ENCODE measurements at regions not wholly inside any gene's neighbourhood (a gene's known extent, or its start where the extent isn't known, plus 50 kb on each side); places are given as distances from the start of the nearest gene placed in this dataset.

GRCh38 chr13:109670776-109671175 lies 115.6 kb downstream of the IRS2 start:
- TF ChIP-seq ZFX (IDR thresholded peaks at IDR 0.05) (no peak), CTCF (conservative IDR thresholded peaks at IDR 0.05) (no peak)
- no peak overlapping the region for H3K27ac ChIP-seq

GRCh38 chr13:109669956-109670355 lies 116.4 kb downstream of the IRS2 start:
- TF ChIP-seq CTCF (conservative IDR thresholded peaks at IDR 0.05) (no peak), ZFX (IDR thresholded peaks at IDR 0.05) (no peak)
- no peak overlapping the region for H3K27ac ChIP-seq

GRCh38 chr13:109669234-109669612 lies 117.2 kb downstream of the IRS2 start:
- H3K27ac ChIP-seq: no peak overlapping the region
- TF ChIP-seq CTCF (conservative IDR thresholded peaks at IDR 0.05) (no peak), ZFX (IDR thresholded peaks at IDR 0.05) (no peak)

- H3K27ac ChIP-seq: no peak overlapping the region
- TF ChIP-seq CTCF (conservative IDR thresholded peaks at IDR 0.05) (no peak), ZFX (IDR thresholded peaks at IDR 0.05) (no peak)
Measured at GRCh38 chr13:109668433-109669233, 117.8 kb downstream of the IRS2 start.

- no peak overlapping the region for H3K27ac ChIP-seq
- no peak for TF ChIP-seq CTCF (conservative IDR thresholded peaks at IDR 0.05)
- TF ChIP-seq ZFX (IDR thresholded peaks at IDR 0.05): no peak
Measured at GRCh38 chr13:109667807-109668291, 118.5 kb downstream of the IRS2 start.

- TF ChIP-seq CTCF (conservative IDR thresholded peaks at IDR 0.05): no peak
- TF ChIP-seq ZFX (IDR thresholded peaks at IDR 0.05): no peak
- H3K27ac ChIP-seq: no peak overlapping the region
Measured at GRCh38 chr13:109667056-109667455, 119.3 kb downstream of the IRS2 start.

GRCh38 chr13:109666656-109667055 lies 119.7 kb downstream of the IRS2 start:
- TF ChIP-seq ZFX (IDR thresholded peaks at IDR 0.05): no peak
- TF ChIP-seq CTCF (conservative IDR thresholded peaks at IDR 0.05): no peak
- no peak overlapping the region for H3K27ac ChIP-seq
